Psoas muscle (tissue), 7 donors: ENCODE measurements at regions not wholly inside any gene's neighbourhood (a gene's known extent, or its start where the extent isn't known, plus 50 kb on each side); places are given as distances from the start of the nearest gene placed in this dataset.

Experiments
- ATAC-seq, 4 donors: fragments of 200-7000 bp; cut with Tn5 transposase; one replicate each; pipeline ENCODE4 v1.9.1; 2020; ENCODE audit warnings: moderate library complexity in 3 of 4, mild to moderate bottlenecking in 2 of 4
- DNase-seq, 2 donors: peaks; one replicate each; pipeline ENCODE4 v3.0.0-alpha.2; 2020
- H3K27ac ChIP-seq: fragments of 200-600 bp; one replicate; pipeline ENCODE4 v1.8.0; 2022
- H3K27me3 ChIP-seq, 3 donors: fragments of 200-600 bp in 1 of 3; one replicate each; pipeline versions ENCODE4 v1.6.1 to v1.8.0; 2013 to 2022; ENCODE audit warnings: low read length in 2 of 3, mild to moderate bottlenecking in 2 of 3, moderate library complexity in 1 of 3; ENCODE audit not compliant: insufficient read depth in 3 of 3
- H3K36me3 ChIP-seq, 2 donors: fragments of 200-600 bp in 1 of 2; one replicate each; pipeline versions ENCODE4 v1.6.1 to v1.8.0; 2013 to 2022; ENCODE audit warnings: low read depth in 1 of 2, mild to moderate bottlenecking in 1 of 2, moderate library complexity in 1 of 2; ENCODE audit not compliant: insufficient read depth in 1 of 2
- H3K4me1 ChIP-seq: fragments of 200-600 bp; one replicate; pipeline ENCODE4 v1.8.0; 2022
- H3K4me3 ChIP-seq: fragments of 200-600 bp; one replicate; pipeline ENCODE4 v1.8.0; 2022; ENCODE audit warnings: mild to moderate bottlenecking
- H3K9me3 ChIP-seq: fragments of 200-600 bp; one replicate; pipeline ENCODE4 v1.8.0; 2022
- WGBS, 3 donors: extraction: QIAGEN DNeasy Blood & Tissue Kit; methylation state at CpG; one replicate each; pipeline versions ENCODE4 v1.1.6 to v1.1.7; 2013; 5-methylcytosine and 5-hydroxymethylcytosine counted together
- intact Hi-C, 2 donors: fragments of 100-400 bp; cut with DNase I; formaldehyde crosslinking; loops; one replicate each; pipeline versions ENCODE4 v1.11.0 to v1.14.2; 2022
- TF ChIP-seq, protein P1 (sequence below): fragments of 200-600 bp; IDR thresholded peaks from one replicate; pipeline ENCODE4 v1.8.0; 2022; ENCODE audit warnings: antibody characterized with exemption
- donor health status: healthy with polysubstance abuse.
- donor health status: DM: no; HTN: no; CAD: no; lungs with moderate emphysema.
- donor health status: Bipolar disorder and iron deficiency.
- donor health status: healthy.
- donor health status: DM: yes; HTN: yes; CAD: no.
- donor health status: DM: no; HTN: no; CAD: no.
- donor health status: DM: yes; HTN: yes; CAD: no.

DNA sequence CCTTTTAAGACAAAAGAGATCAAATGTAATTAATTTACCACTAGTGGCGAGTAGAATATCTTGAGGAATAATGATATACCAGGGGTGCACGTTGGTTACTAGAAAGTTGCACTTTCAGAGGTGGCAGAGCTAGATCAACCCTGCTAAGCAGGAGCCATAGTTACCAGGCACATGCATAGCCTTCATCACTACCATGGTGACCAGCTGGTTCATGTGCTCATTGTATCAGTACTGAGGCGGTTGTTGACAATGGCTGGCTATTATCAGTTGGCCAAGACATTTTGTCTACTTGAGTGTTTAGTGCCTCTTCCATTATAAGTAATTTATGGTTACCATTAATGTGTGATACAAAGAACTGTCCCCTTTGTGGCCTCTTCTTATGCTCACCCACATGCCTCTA is 201.2 kb downstream of the FGF10 start:
- H3K36me3 ChIP-seq, result no peaks in the 10 kb centered on the region
- H3K4me1 ChIP-seq, result no peaks in the 10 kb centered on the region
- H3K9me3 ChIP-seq, result no peaks in the 10 kb centered on the region
- intact Hi-C loops, result no loop called here
- no peak for DNase-seq
- ATAC-seq, result no peak
- TF ChIP-seq, protein P1, sequence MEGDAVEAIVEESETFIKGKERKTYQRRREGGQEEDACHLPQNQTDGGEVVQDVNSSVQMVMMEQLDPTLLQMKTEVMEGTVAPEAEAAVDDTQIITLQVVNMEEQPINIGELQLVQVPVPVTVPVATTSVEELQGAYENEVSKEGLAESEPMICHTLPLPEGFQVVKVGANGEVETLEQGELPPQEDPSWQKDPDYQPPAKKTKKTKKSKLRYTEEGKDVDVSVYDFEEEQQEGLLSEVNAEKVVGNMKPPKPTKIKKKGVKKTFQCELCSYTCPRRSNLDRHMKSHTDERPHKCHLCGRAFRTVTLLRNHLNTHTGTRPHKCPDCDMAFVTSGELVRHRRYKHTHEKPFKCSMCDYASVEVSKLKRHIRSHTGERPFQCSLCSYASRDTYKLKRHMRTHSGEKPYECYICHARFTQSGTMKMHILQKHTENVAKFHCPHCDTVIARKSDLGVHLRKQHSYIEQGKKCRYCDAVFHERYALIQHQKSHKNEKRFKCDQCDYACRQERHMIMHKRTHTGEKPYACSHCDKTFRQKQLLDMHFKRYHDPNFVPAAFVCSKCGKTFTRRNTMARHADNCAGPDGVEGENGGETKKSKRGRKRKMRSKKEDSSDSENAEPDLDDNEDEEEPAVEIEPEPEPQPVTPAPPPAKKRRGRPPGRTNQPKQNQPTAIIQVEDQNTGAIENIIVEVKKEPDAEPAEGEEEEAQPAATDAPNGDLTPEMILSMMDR, result no peak
- 90 to 92% (median 90%) methylated on average over 3 of the region's 3 CpGs for WGBS, 3 donors
- no peak overlapping the region for H3K27ac ChIP-seq
- no peak overlapping the region for H3K4me3 ChIP-seq
- no peaks in the 10 kb centered on the region for H3K27me3 ChIP-seq

DNA sequence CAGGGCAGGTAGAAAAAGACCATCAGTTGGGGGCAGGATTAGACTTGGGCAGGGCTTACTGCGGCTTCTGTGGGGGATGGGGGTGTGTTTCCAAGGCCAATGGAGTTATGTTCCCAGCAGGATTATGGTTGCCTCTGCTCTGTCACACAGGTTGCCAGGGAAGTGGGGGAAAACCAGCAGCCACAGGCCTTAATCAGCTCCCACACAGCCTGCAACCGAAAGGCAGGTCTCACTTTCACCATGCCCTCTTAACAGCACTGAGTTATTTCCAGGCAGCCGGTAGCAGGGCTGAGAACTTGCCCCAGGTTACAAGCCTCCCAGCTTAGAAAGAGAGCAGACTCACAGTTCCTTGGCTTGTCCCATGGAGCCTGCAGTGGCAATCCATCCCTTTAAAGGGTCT is 205.5 kb downstream of the FGF10 start:
- Histone ChIP-seq H3K4me3 (no peak overlapping the region), H3K27ac (no peak overlapping the region), H3K9me3 (no peaks in the 10 kb centered on the region), H3K27me3 (no peaks in the 10 kb centered on the region), H3K4me1 (no peaks in the 10 kb centered on the region), H3K36me3 (no peaks in the 10 kb centered on the region)
- intact Hi-C loops, result no loop called here
- ATAC-seq (no peak), DNase-seq (no peak)
- TF ChIP-seq, protein P1, result no peak
- WGBS, 3 donors, result 79 to 85% (median 83%) methylated on average over 3 of the region's 3 CpGs

DNA sequence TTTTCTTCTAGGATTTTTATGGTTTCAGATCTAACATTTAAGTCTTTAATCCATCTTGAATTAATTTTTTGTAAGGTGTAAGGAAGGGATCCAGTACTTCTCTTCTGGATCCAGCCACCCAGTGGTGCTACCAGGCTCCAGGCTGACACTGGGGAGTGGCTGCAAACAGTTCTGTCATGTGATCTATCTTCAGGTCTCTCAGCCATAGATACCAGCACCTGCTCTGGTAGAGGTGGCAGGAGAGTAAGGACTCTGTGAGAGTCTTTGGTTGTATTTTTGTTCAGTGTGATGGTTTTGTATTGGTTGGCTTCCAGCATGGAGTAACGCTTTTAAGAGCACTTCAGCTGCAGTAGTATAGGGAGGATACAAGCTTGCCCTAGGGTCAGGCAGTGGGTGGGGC is 205.9 kb downstream of the FGF10 start:
- Histone ChIP-seq H3K27me3 (no peaks in the 10 kb centered on the region), H3K4me3 (no peak overlapping the region), H3K4me1 (no peaks in the 10 kb centered on the region), H3K36me3 (no peaks in the 10 kb centered on the region), H3K9me3 (no peaks in the 10 kb centered on the region), H3K27ac (no peak overlapping the region)
- intact Hi-C loops, result no loop called here
- TF ChIP-seq, protein P1, result no peak
- WGBS, 3 donors, result 86 to 96% (median 89%) methylated on average over 1 of the region's 1 CpG
- DNase-seq (no peak), ATAC-seq (no peak)

DNA sequence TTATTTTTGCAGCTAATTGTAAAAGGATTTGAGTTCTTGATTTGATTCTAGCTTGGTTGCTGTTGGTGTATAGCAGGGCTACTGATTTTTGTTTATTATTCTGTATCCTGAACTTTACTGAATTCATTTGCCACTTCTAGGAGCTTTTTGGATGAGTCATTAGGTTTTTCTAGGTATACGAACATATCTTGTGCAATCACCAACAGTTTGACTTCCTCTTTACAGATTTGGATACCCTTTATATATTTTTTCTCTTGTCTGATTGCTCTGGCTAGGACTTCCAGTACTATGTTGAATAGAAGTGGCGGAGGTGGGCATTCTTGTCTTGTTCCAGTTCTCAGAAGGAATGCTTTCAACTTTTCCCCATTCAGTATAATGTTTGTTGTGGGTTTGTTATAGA is 210.8 kb downstream of the FGF10 start:
- no peaks in the 10 kb centered on the region for H3K4me1 ChIP-seq
- H3K27me3 ChIP-seq, result no peaks in the 10 kb centered on the region
- WGBS, 3 donors, result 75 to 83% (median 75%) methylated on average over 2 of the region's 2 CpGs
- H3K36me3 ChIP-seq, result no peaks in the 10 kb centered on the region
- H3K4me3 ChIP-seq, result no peak overlapping the region
- ATAC-seq (no peak), DNase-seq (no peak)
- intact Hi-C loops, result no loop called here
- H3K27ac ChIP-seq, result no peak overlapping the region
- TF ChIP-seq, protein P1, result no peak
- peaks cover 13% of the 10 kb centered on the region for H3K9me3 ChIP-seq

DNA sequence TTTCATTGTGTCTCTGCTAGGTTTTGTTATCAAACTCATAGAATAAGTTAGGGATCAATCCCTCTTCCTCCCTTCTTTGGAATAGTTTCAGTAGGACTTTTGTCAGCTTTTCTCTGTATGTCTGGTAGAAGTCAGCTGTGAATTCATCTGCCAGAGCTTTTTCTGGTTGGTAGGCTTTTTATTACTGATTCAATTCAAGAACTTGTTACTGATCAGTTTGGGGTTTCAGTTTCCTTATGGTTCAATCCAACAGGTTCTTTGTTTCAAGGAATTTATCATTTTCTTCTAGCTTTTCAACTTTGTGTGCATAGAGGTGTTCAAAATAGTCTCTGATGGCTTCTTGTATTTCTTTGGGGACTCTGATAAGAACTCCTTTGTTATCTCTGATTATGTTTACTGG is 221.7 kb downstream of the FGF10 start:
- Histone ChIP-seq H3K27me3 (no peaks in the 10 kb centered on the region), H3K4me3 (no peak overlapping the region)
- intact Hi-C loops, result no loop called here

More for the DNA sequence above, 221.7 kb downstream of the FGF10 start:
- H3K27ac ChIP-seq, result no peak overlapping the region
- TF ChIP-seq, protein P1, result no peak
- DNase-seq (no peak), ATAC-seq (no peak)
- no peaks in the 10 kb centered on the region for H3K36me3 ChIP-seq
- no peaks in the 10 kb centered on the region for H3K4me1 ChIP-seq
- no peaks in the 10 kb centered on the region for H3K9me3 ChIP-seq
